Adipocyte (in vitro differentiated cells): ENCODE measurements at regions not wholly inside any gene's neighbourhood (a gene's known extent, or its start where the extent isn't known, plus 50 kb on each side); places are given as distances from the start of the nearest gene placed in this dataset.

Experiments used
- DNase-seq: peaks from one replicate; pipeline ENCODE4 v3.0.0-alpha.2; 2015; ENCODE audit warnings: low read depth
- H3K27me3 ChIP-seq: replicated peaks from 2 replicates; pipeline ENCODE4 v1.7.0; 2013; ENCODE audit warnings: mild to moderate bottlenecking, low read length, moderate library complexity; ENCODE audit not compliant: control insufficient read depth, insufficient read depth
- H3K36me3 ChIP-seq: 2 replicates; pipeline ENCODE4 v1.7.0; 2013; ENCODE audit warnings: low read length, mild to moderate bottlenecking, moderate library complexity; ENCODE audit not compliant: control insufficient read depth, insufficient read depth, severe bottlenecking
- H3K4me1 ChIP-seq: 2 replicates; pipeline ENCODE4 v1.7.0; 2013; ENCODE audit warnings: mild to moderate bottlenecking, low read length, moderate library complexity; ENCODE audit not compliant: control insufficient read depth, insufficient read depth
- H3K4me3 ChIP-seq: 2 replicates; pipeline ENCODE4 v1.7.0; 2013; ENCODE audit warnings: mild to moderate bottlenecking, low read length, moderate library complexity
- H3K9ac ChIP-seq: 2 replicates; pipeline ENCODE4 v1.7.0; 2013; ENCODE audit warnings: mild to moderate bottlenecking, low read length, moderate library complexity
- H3K9me3 ChIP-seq: 2 replicates; pipeline ENCODE4 v1.7.0; 2013; ENCODE audit warnings: mild to moderate bottlenecking, low read length, moderate library complexity; ENCODE audit not compliant: control insufficient read depth

DNA sequence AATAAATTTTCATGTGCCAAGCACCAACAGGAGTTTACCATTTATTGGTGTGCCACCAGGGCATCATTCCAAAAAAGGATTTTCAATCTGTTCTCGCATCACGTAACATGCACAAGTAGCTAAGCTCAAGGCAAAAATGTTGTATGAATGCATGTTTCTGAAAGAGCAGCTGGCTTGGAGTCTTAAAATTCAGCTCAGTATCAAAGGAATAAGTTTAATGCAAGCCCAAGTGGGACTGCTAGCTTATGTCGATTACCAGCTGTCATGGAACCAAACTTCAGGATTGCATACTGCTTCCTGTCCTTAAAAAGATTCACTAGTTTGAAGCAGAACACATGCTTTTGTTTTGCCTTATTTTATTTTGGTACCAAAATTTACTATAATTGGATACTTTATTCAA, 437.0 kb downstream of the FSCB start:
- H3K27me3 ChIP-seq = no peaks in the 10 kb centered on the region
- H3K4me1 ChIP-seq = no peaks in the 10 kb centered on the region
- H3K4me3 ChIP-seq = no peak overlapping the region
- peaks cover 14% of the 10 kb centered on the region for H3K9me3 ChIP-seq
- no peaks in the 10 kb centered on the region for H3K36me3 ChIP-seq
- H3K9ac ChIP-seq = no peak overlapping the region
- no peak for DNase-seq

GRCh38 chr14:44053422-44053821, 453.7 kb downstream of the FSCB start:
- peaks cover 3% of the 10 kb centered on the region for H3K9me3 ChIP-seq
- no peaks in the 10 kb centered on the region for H3K4me1 ChIP-seq
- no peak overlapping the region for H3K4me3 ChIP-seq
- no peak for DNase-seq
- H3K36me3 ChIP-seq = no peaks in the 10 kb centered on the region
- H3K27me3 ChIP-seq = no peaks in the 10 kb centered on the region
- no peak overlapping the region for H3K9ac ChIP-seq

- DNase-seq = no peak
- Histone ChIP-seq H3K36me3 (no peaks in the 10 kb centered on the region), H3K9ac (no peak overlapping the region), H3K9me3 (peaks cover 11% of the 10 kb centered on the region), H3K27me3 (no peaks in the 10 kb centered on the region), H3K4me1 (no peaks in the 10 kb centered on the region), H3K4me3 (no peak overlapping the region)
These were observed 465.4 kb downstream of the FSCB start for GRCh38 chr14:44041700-44042099.

DNA sequence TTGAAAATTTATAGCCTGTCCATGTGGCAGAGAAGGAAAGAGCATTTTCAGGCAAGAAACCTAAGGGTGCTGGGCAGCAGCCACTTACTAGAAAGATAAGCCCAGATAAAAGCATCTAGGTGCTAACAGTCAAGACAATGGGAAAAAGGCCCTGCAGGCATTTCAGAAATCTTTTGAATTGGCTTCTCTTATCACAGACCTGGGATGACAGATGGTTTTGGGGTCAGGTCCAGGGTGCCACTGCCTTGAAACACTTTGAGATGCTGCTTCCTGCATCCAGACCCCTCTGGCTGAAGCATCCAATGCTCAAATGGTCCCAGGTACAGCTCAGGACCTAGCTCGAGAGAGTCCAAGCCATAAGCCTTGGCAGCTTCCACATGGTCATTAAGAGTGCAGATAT, 466.5 kb downstream of the FSCB start:
- Histone ChIP-seq H3K27me3 (no peaks in the 10 kb centered on the region), H3K9me3 (peaks cover 11% of the 10 kb centered on the region), H3K4me1 (no peaks in the 10 kb centered on the region), H3K36me3 (no peaks in the 10 kb centered on the region), H3K4me3 (no peak overlapping the region), H3K9ac (no peak overlapping the region)
- no peak for DNase-seq

GRCh38 chr14:44036248-44036647, 470.8 kb downstream of the FSCB start:
- Histone ChIP-seq H3K9me3 (peaks cover 11% of the 10 kb centered on the region), H3K9ac (no peak overlapping the region), H3K36me3 (no peaks in the 10 kb centered on the region), H3K27me3 (no peaks in the 10 kb centered on the region), H3K4me1 (no peaks in the 10 kb centered on the region), H3K4me3 (no peak overlapping the region)
- no peak for DNase-seq

DNA sequence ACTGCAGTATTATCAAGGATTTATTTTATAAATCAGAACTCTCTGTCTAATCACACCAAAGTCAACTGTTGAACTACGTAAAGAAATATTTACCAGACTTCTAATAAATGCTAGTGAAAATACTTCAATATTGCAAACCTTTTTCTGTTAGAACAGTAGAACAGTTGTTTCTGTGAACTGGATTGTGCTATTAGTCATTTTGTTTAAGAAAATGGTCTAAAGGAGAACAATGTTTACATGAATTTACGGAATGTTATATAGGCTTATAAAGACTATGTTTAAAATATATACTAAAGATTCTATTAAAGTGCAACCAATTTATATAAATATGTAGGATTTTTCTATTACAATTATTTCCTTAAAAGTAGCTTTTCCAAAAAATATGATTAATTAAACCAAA, 471.4 kb downstream of the FSCB start:
- Histone ChIP-seq H3K4me1 (no peaks in the 10 kb centered on the region), H3K36me3 (no peaks in the 10 kb centered on the region), H3K9me3 (peaks cover 11% of the 10 kb centered on the region), H3K27me3 (no peaks in the 10 kb centered on the region), H3K4me3 (no peak overlapping the region), H3K9ac (no peak overlapping the region)
- no peak for DNase-seq

DNA sequence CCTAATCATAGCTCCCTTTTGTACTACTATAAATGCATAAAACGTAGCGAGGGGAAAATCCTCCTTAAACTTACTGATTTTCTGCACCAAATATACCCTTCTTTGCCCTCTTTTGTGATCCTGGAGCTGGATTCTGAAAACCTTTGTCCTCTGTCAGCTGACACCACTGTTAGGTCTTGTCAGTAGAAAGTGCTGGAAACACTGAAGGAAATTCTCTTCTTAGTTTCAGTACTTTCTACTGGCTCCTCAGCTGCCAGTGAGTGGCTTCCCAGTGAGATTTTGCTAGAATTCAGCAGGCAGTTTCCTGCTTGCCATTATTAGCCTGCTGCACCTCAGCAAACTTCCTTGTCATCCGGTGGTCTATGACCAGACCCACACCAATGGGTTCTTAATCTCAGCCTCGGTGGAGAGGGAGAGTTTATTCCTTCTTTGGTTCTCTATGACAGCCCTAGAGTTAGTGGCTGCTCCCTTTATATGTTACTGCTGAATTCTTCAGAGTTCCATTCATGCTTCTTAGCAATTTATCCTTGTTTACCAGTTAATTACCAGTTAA, 476.2 kb downstream of the FSCB start:
- H3K36me3 ChIP-seq = no peaks in the 10 kb centered on the region
- DNase-seq = no peak
- no peaks in the 10 kb centered on the region for H3K27me3 ChIP-seq
- H3K9ac ChIP-seq = no peak overlapping the region
- H3K4me3 ChIP-seq = no peak overlapping the region
- H3K9me3 ChIP-seq = no peaks in the 10 kb centered on the region
- H3K4me1 ChIP-seq = peaks cover 14% of the 10 kb centered on the region

DNA sequence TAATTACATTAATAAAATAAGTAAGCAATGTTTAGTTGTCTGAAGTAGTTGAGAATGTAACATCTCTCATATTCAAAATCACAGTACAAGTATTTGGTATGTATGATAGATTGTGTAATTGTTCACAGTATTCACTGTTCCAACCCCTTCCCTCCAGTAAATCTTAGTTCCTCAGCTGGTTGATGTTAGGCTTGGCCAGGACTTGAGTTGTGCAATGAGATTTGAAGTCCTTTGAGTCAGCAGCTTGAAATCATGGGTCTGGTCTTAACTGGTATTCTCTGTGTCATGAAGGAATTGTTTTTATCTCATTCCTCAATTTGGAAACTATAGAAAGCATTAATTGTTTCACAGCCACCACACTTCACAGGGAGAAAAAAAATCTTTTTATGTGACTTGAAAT, 477.1 kb downstream of the FSCB start:
- DNase-seq = no peak
- Histone ChIP-seq H3K36me3 (no peaks in the 10 kb centered on the region), H3K9me3 (no peaks in the 10 kb centered on the region), H3K9ac (no peak overlapping the region), H3K4me1 (peaks cover 14% of the 10 kb centered on the region), H3K4me3 (no peak overlapping the region), H3K27me3 (no peaks in the 10 kb centered on the region)

DNA sequence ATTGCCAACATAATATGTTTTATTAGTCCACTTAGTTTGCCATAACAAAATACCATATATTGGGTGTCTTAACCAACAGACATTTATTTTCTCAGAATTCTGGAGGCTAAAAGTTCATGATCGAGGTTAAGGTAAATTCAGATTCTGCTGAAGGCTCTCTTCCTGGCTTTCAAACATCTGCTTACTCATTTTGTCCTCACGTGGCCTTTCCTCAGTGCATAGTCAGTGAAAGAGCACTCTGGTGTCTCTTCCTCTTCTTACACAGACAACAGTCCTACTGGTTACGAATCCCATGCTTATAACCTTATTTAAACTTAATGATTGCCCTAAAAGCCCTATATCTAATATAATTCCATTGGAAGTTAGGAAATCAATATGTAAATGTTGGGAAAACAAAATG, 479.7 kb downstream of the FSCB start:
- H3K4me1 ChIP-seq = peaks cover 14% of the 10 kb centered on the region
- no peaks in the 10 kb centered on the region for H3K27me3 ChIP-seq
- H3K4me3 ChIP-seq = no peak overlapping the region
- no peaks in the 10 kb centered on the region for H3K36me3 ChIP-seq
- H3K9ac ChIP-seq = no peak overlapping the region
- DNase-seq = no peak
- H3K9me3 ChIP-seq = no peaks in the 10 kb centered on the region

GRCh38 chr14:44010595-44010994, 496.5 kb downstream of the FSCB start:
- Histone ChIP-seq H3K4me1 (no peaks in the 10 kb centered on the region), H3K9ac (no peak overlapping the region), H3K9me3 (peaks cover 3% of the 10 kb centered on the region), H3K27me3 (no peaks in the 10 kb centered on the region), H3K36me3 (no peaks in the 10 kb centered on the region), H3K4me3 (no peak overlapping the region)
- no peak for DNase-seq

- Histone ChIP-seq H3K4me3 (no peak overlapping the region), H3K27me3 (no peaks in the 10 kb centered on the region), H3K4me1 (no peaks in the 10 kb centered on the region), H3K36me3 (no peaks in the 10 kb centered on the region), H3K9ac (no peak overlapping the region), H3K9me3 (peaks cover 3% of the 10 kb centered on the region)
- DNase-seq = no peak
These were observed 497.0 kb downstream of the FSCB start for GRCh38 chr14:44010071-44010470.

DNA sequence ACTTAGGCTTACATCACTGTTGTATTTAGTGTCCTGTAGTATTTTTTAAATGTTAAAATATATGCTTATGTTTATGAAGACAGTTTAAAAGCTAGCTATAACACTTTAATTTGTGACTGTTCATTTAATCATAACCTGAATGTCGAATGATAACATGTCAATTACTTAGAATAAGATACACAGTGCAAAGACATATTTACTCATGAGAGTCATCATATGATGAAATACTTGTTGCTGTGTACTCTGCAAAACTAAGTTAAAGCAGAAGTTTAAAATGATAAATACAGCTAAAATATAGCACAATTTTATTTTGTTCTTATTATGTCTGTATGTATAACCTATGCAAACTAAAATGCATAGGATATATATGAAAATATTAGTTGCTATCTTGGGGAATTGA, 497.4 kb downstream of the FSCB start:
- Histone ChIP-seq H3K4me1 (no peaks in the 10 kb centered on the region), H3K9ac (no peak overlapping the region), H3K9me3 (peaks cover 3% of the 10 kb centered on the region), H3K36me3 (no peaks in the 10 kb centered on the region), H3K27me3 (no peaks in the 10 kb centered on the region), H3K4me3 (no peak overlapping the region)
- no peak for DNase-seq
